ENCODE measurements at regions not wholly inside any gene's neighbourhood (a gene's known extent, or its start where the extent isn't known, plus 50 kb on each side); places are given as distances from the start of the nearest gene placed in this dataset.

- no peaks in the 10 kb centered on the region for H3K36me3 ChIP-seq (replicated peaks in 1 of 2; ENCODE audit: insufficient read depth in 1 of 2, low read depth in 2 of 2)
- no peak for TF ChIP-seq POLR2A (IDR thresholded peaks at IDR 0.05)
- intact Hi-C loops (cut with DNase I), result no loop called here
- no peaks in the 10 kb centered on the region for H3K27me3 ChIP-seq
- DNase-seq (no peak), ATAC-seq (no peak)
- H3K9me3 ChIP-seq, result no peaks in the 10 kb centered on the region
- no peak overlapping the region for H3K4me3 ChIP-seq
- no peaks in the 10 kb centered on the region for H3K4me1 ChIP-seq
- H3K27ac ChIP-seq, result no peak overlapping the region
These were observed 111.3 kb downstream of the ARRDC4 start for GRCh38 chr15:98071786-98072185.

- DNase-seq (no peak), ATAC-seq (no peak)
- H3K4me1 ChIP-seq, result no peaks in the 10 kb centered on the region
- intact Hi-C loops (cut with DNase I), result no loop called here
- no peak overlapping the region for H3K4me3 ChIP-seq
- H3K9me3 ChIP-seq, result no peaks in the 10 kb centered on the region
- TF ChIP-seq POLR2A (IDR thresholded peaks at IDR 0.05), result no peak
- no peak for TF ChIP-seq CTCF (IDR thresholded peaks at IDR 0.05)
- no peak overlapping the region for H3K27ac ChIP-seq
- no peaks in the 10 kb centered on the region for H3K36me3 ChIP-seq (replicated peaks in 1 of 2; ENCODE audit: insufficient read depth in 1 of 2, low read depth in 2 of 2)
- no peaks in the 10 kb centered on the region for H3K27me3 ChIP-seq
These were observed 114.9 kb downstream of the ARRDC4 start for GRCh38 chr15:98075441-98075840.

GRCh38 chr15:98076021-98076816 is 115.7 kb downstream of the ARRDC4 start:
- H3K4me3 ChIP-seq, result no peak overlapping the region
- intact Hi-C loops (cut with DNase I), result no loop called here
- TF ChIP-seq CTCF (IDR thresholded peaks at IDR 0.05), result no peak
- no peak for TF ChIP-seq POLR2A (IDR thresholded peaks at IDR 0.05)
- H3K9me3 ChIP-seq, result no peaks in the 10 kb centered on the region
- H3K36me3 ChIP-seq (replicated peaks in 1 of 2; ENCODE audit: insufficient read depth in 1 of 2, low read depth in 2 of 2), result no peaks in the 10 kb centered on the region
- H3K4me1 ChIP-seq, result no peaks in the 10 kb centered on the region
- H3K27ac ChIP-seq, result no peak overlapping the region
- DNase-seq, result peak in 1 of 4 donors; percentile 22
- no peaks in the 10 kb centered on the region for H3K27me3 ChIP-seq
- no peak for ATAC-seq
- WGBS, 2 donors, result 61 to 80% methylated on average over 8 of the region's 8 CpGs

- H3K36me3 ChIP-seq (replicated peaks in 1 of 2; ENCODE audit: insufficient read depth in 1 of 2, low read depth in 2 of 2), result no peaks in the 10 kb centered on the region
- no peaks in the 10 kb centered on the region for H3K27me3 ChIP-seq
- H3K9me3 ChIP-seq, result no peaks in the 10 kb centered on the region
- no peak for TF ChIP-seq CTCF (IDR thresholded peaks at IDR 0.05)
- TF ChIP-seq POLR2A (IDR thresholded peaks at IDR 0.05), result no peak
- ATAC-seq, result no peak
- DNase-seq, result no peak
- intact Hi-C loops (cut with DNase I), result no loop called here
- H3K27ac ChIP-seq, result no peak overlapping the region
- no peaks in the 10 kb centered on the region for H3K4me1 ChIP-seq
- WGBS, 2 donors, result 81 to 82% methylated on average over 8 of the region's 8 CpGs
- H3K4me3 ChIP-seq, result no peak overlapping the region
These were observed 116.7 kb downstream of the ARRDC4 start for GRCh38 chr15:98077186-98077585.

- intact Hi-C loops (cut with DNase I), result no loop called here
- WGBS, 2 donors, result 62% methylated on average over 2 of the region's 2 CpGs
These were observed 120.3 kb downstream of the ARRDC4 start for GRCh38 chr15:98080791-98081190.

More at GRCh38 chr15:98080791-98081190, 120.3 kb downstream of the ARRDC4 start:
- TF ChIP-seq POLR2A (IDR thresholded peaks at IDR 0.05) (no peak), CTCF (IDR thresholded peaks at IDR 0.05) (no peak)
- DNase-seq, result no peak
- Histone ChIP-seq H3K9me3 (no peaks in the 10 kb centered on the region), H3K4me3 (no peak overlapping the region), H3K36me3 (replicated peaks in 1 of 2; ENCODE audit: insufficient read depth in 1 of 2, low read depth in 2 of 2) (no peaks in the 10 kb centered on the region), H3K27me3 (no peaks in the 10 kb centered on the region), H3K4me1 (no peaks in the 10 kb centered on the region), H3K27ac (no peak overlapping the region)
- ATAC-seq, result no peak
